ENCODE measurements at regions not wholly inside any gene's neighbourhood (a gene's known extent, or its start where the extent isn't known, plus 50 kb on each side); places are given as distances from the start of the nearest gene placed in this dataset.

GRCh38 chr5:168064457-168064856 is 227.0 kb upstream of the WWC1 start:
- DNase-seq = no peak

GRCh38 chr5:168064933-168065622 is 226.4 kb upstream of the WWC1 start:
- WGBS (ENCODE audit: extremely low coverage, insufficient coverage, insufficient read length) = no CpG with 5 or more reads among the region's 8 CpGs

More at GRCh38 chr5:168064457-168064856, 227.0 kb upstream of the WWC1 start:
- Histone ChIP-seq H3K4me2 (ENCODE audit: low read length) (no peak overlapping the region), H3K36me3 (ENCODE audit: control insufficient read depth in 1 of 2, insufficient read depth in 2 of 2, low read length in 2 of 2) (no peaks in the 10 kb centered on the region), H2BK120ac (ENCODE audit: insufficient read depth, low read length, poor library complexity) (no peak overlapping the region), H3K4me1 (ENCODE audit: control insufficient read depth in 1 of 2, insufficient read depth in 2 of 2, low read length in 2 of 2) (no peaks in the 10 kb centered on the region), H3K23ac (ENCODE audit: low read length) (no peak overlapping the region), H3K9ac (ENCODE audit: low read length) (no peak overlapping the region), H3K27ac (ENCODE audit: low read depth, low read length) (no peak overlapping the region), H4K8ac (ENCODE audit: low read depth, low read length) (no peak overlapping the region), H3K4me3 (ENCODE audit: low read depth, low read length) (no peak overlapping the region), H3K9me3 (ENCODE audit: insufficient read depth, low read depth, low read length) (no peaks in the 10 kb centered on the region), H4K12ac (ENCODE audit: low read depth, low read length) (no peak overlapping the region), H2BK12ac (ENCODE audit: low read length) (no peak overlapping the region), H3K4ac (ENCODE audit: low read depth, low read length) (no peak overlapping the region), H3K14ac (ENCODE audit: low read length) (no peak overlapping the region), H3K79me1 (ENCODE audit: low read length) (no peaks in the 10 kb centered on the region), H2AFZ (ENCODE audit: insufficient read depth, low read length, poor library complexity) (no peak overlapping the region), H4K91ac (ENCODE audit: low read depth, low read length) (no peak overlapping the region), H2BK5ac (ENCODE audit: low read depth, low read length, poor library complexity) (no peak overlapping the region), H3K27me3 (ENCODE audit: insufficient read depth, low read length) (no peaks in the 10 kb centered on the region), H3K79me2 (ENCODE audit: control insufficient read depth, insufficient read depth, low read length, poor library complexity) (no peaks in the 10 kb centered on the region), H2AK5ac (ENCODE audit: low read length) (no peak overlapping the region), H3K18ac (ENCODE audit: low read length) (no peak overlapping the region)
- WGBS (ENCODE audit: extremely low coverage, insufficient coverage, insufficient read length) = no CpG with 5 or more reads among the region's 5 CpGs

DNA sequence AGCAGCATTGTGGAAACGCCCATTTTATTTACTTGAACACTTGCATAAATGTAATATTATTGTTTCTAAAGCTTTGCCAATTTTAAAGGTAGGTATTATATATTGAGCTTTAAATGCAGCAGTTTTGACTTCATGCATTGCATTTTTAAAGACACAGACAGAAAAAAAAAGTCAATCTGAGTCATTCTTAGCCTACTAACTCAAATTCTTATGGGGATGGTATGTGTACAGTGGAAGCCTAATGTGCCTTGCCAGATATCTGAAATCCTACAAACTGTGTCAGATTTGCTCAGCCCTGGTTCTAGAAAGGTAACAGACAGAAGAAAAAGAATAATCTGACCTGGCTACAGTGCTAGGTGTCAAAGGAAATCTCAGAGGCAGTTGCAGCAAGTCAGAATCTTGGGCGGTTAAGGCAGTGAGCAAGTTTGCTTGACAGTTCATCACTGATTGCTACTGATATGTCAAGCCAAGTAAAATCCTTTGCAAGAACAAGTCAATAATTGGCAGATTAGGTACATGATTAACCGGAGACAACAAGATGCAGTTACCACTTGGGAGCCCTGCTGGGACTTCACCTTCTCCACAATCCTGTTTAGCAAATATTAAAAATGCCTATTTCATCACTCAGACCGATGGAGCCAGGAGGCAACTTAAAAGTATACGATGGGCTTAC is 224.8 kb upstream of the WWC1 start:
- no peak overlapping the region for H3K4ac ChIP-seq (ENCODE audit: low read depth, low read length)
- no peak overlapping the region for H2BK5ac ChIP-seq (ENCODE audit: low read depth, low read length, poor library complexity)
- H3K9me3 ChIP-seq (ENCODE audit: insufficient read depth, low read depth, low read length) = no peaks in the 10 kb centered on the region
- no peak overlapping the region for H4K91ac ChIP-seq (ENCODE audit: low read depth, low read length)
- H3K4me1 ChIP-seq (ENCODE audit: control insufficient read depth in 1 of 2, insufficient read depth in 2 of 2, low read length in 2 of 2) = no peaks in the 10 kb centered on the region
- no peaks in the 10 kb centered on the region for H3K36me3 ChIP-seq (ENCODE audit: control insufficient read depth in 1 of 2, insufficient read depth in 2 of 2, low read length in 2 of 2)
- H2BK120ac ChIP-seq (ENCODE audit: insufficient read depth, low read length, poor library complexity) = no peak overlapping the region
- H3K27me3 ChIP-seq (ENCODE audit: insufficient read depth, low read length) = no peaks in the 10 kb centered on the region
- no peaks in the 10 kb centered on the region for H3K79me2 ChIP-seq (ENCODE audit: control insufficient read depth, insufficient read depth, low read length, poor library complexity)
- no peak overlapping the region for H4K8ac ChIP-seq (ENCODE audit: low read depth, low read length)
- no peak overlapping the region for H4K12ac ChIP-seq (ENCODE audit: low read depth, low read length)
- no peak overlapping the region for H2AFZ ChIP-seq (ENCODE audit: insufficient read depth, low read length, poor library complexity)
- H2AK5ac ChIP-seq (ENCODE audit: low read length) = no peak overlapping the region
- no peak overlapping the region for H3K18ac ChIP-seq (ENCODE audit: low read length)
- no peak overlapping the region for H3K9ac ChIP-seq (ENCODE audit: low read length)
- H3K27ac ChIP-seq (ENCODE audit: low read depth, low read length) = no peak overlapping the region
- no peak overlapping the region for H3K23ac ChIP-seq (ENCODE audit: low read length)
- H3K4me2 ChIP-seq (ENCODE audit: low read length) = no peak overlapping the region
- no peaks in the 10 kb centered on the region for H3K79me1 ChIP-seq (ENCODE audit: low read length)
- no CpG with 5 or more reads among the region's 5 CpGs for WGBS (ENCODE audit: extremely low coverage, insufficient coverage, insufficient read length)
- no peak overlapping the region for H3K14ac ChIP-seq (ENCODE audit: low read length)
- no peak for DNase-seq
- no peak overlapping the region for H3K4me3 ChIP-seq (ENCODE audit: low read depth, low read length)
- H2BK12ac ChIP-seq (ENCODE audit: low read length) = no peak overlapping the region

More at GRCh38 chr5:168064933-168065622, 226.4 kb upstream of the WWC1 start:
- H4K8ac ChIP-seq (ENCODE audit: low read depth, low read length) = no peak overlapping the region
- no peaks in the 10 kb centered on the region for H3K36me3 ChIP-seq (ENCODE audit: control insufficient read depth in 1 of 2, insufficient read depth in 2 of 2, low read length in 2 of 2)
- H3K4me1 ChIP-seq (ENCODE audit: control insufficient read depth in 1 of 2, insufficient read depth in 2 of 2, low read length in 2 of 2) = no peaks in the 10 kb centered on the region
- H2BK12ac ChIP-seq (ENCODE audit: low read length) = no peak overlapping the region
- no peak overlapping the region for H3K4me2 ChIP-seq (ENCODE audit: low read length)
- no peak overlapping the region for H2BK5ac ChIP-seq (ENCODE audit: low read depth, low read length, poor library complexity)
- no peaks in the 10 kb centered on the region for H3K79me2 ChIP-seq (ENCODE audit: control insufficient read depth, insufficient read depth, low read length, poor library complexity)
- no peak overlapping the region for H2AK5ac ChIP-seq (ENCODE audit: low read length)
- no peak overlapping the region for H3K4ac ChIP-seq (ENCODE audit: low read depth, low read length)
- no peak overlapping the region for H3K18ac ChIP-seq (ENCODE audit: low read length)
- H3K9me3 ChIP-seq (ENCODE audit: insufficient read depth, low read depth, low read length) = no peaks in the 10 kb centered on the region
- H3K23ac ChIP-seq (ENCODE audit: low read length) = no peak overlapping the region
- H3K4me3 ChIP-seq (ENCODE audit: low read depth, low read length) = no peak overlapping the region
- DNase-seq = no peak
- H4K12ac ChIP-seq (ENCODE audit: low read depth, low read length) = no peak overlapping the region
- H2AFZ ChIP-seq (ENCODE audit: insufficient read depth, low read length, poor library complexity) = no peak overlapping the region
- no peaks in the 10 kb centered on the region for H3K79me1 ChIP-seq (ENCODE audit: low read length)
- H4K91ac ChIP-seq (ENCODE audit: low read depth, low read length) = no peak overlapping the region
- H2BK120ac ChIP-seq (ENCODE audit: insufficient read depth, low read length, poor library complexity) = no peak overlapping the region
- H3K9ac ChIP-seq (ENCODE audit: low read length) = no peak overlapping the region
- H3K27ac ChIP-seq (ENCODE audit: low read depth, low read length) = no peak overlapping the region
- H3K27me3 ChIP-seq (ENCODE audit: insufficient read depth, low read length) = no peaks in the 10 kb centered on the region
- H3K14ac ChIP-seq (ENCODE audit: low read length) = no peak overlapping the region

- no peak for DNase-seq
- H3K14ac ChIP-seq (ENCODE audit: low read length) = no peak overlapping the region
- WGBS (ENCODE audit: extremely low coverage, insufficient coverage, insufficient read length) = no CpG with 5 or more reads among the region's 1 CpG
- H3K4me3 ChIP-seq (ENCODE audit: low read depth, low read length) = no peak overlapping the region
- H3K27ac ChIP-seq (ENCODE audit: low read depth, low read length) = no peak overlapping the region
- H3K36me3 ChIP-seq (ENCODE audit: control insufficient read depth in 1 of 2, insufficient read depth in 2 of 2, low read length in 2 of 2) = no peaks in the 10 kb centered on the region
- H2BK12ac ChIP-seq (ENCODE audit: low read length) = no peak overlapping the region
- peaks cover 0 to 3% of the 10 kb centered on the region in 2 experiments for H3K4me1 ChIP-seq (ENCODE audit: control insufficient read depth in 1 of 2, insufficient read depth in 2 of 2, low read length in 2 of 2)
- H4K8ac ChIP-seq (ENCODE audit: low read depth, low read length) = no peak overlapping the region
- no peaks in the 10 kb centered on the region for H3K79me1 ChIP-seq (ENCODE audit: low read length)
- H2AK5ac ChIP-seq (ENCODE audit: low read length) = no peak overlapping the region
- H2AFZ ChIP-seq (ENCODE audit: insufficient read depth, low read length, poor library complexity) = no peak overlapping the region
- H4K12ac ChIP-seq (ENCODE audit: low read depth, low read length) = no peak overlapping the region
- H4K91ac ChIP-seq (ENCODE audit: low read depth, low read length) = no peak overlapping the region
- H3K4ac ChIP-seq (ENCODE audit: low read depth, low read length) = no peak overlapping the region
- no peak overlapping the region for H3K18ac ChIP-seq (ENCODE audit: low read length)
- H2BK120ac ChIP-seq (ENCODE audit: insufficient read depth, low read length, poor library complexity) = no peak overlapping the region
- H2BK5ac ChIP-seq (ENCODE audit: low read depth, low read length, poor library complexity) = no peak overlapping the region
- no peaks in the 10 kb centered on the region for H3K9me3 ChIP-seq (ENCODE audit: insufficient read depth, low read depth, low read length)
- no peak overlapping the region for H3K9ac ChIP-seq (ENCODE audit: low read length)
- no peaks in the 10 kb centered on the region for H3K79me2 ChIP-seq (ENCODE audit: control insufficient read depth, insufficient read depth, low read length, poor library complexity)
- no peak overlapping the region for H3K4me2 ChIP-seq (ENCODE audit: low read length)
- H3K23ac ChIP-seq (ENCODE audit: low read length) = no peak overlapping the region
- H3K27me3 ChIP-seq (ENCODE audit: insufficient read depth, low read length) = no peaks in the 10 kb centered on the region
Measured at GRCh38 chr5:168070761-168071160, 220.7 kb upstream of the WWC1 start.

Measured in trophoblast cell (in vitro differentiated cells and primary cell).